ENCODE measurements at regions not wholly inside any gene's neighbourhood (a gene's known extent, or its start where the extent isn't known, plus 50 kb on each side); places are given as distances from the start of the nearest gene placed in this dataset.

- Histone ChIP-seq H3K4me2 (replicated peaks; ENCODE audit: low read depth, low read length, poor library complexity, severe bottlenecking) (no peak overlapping the region), H2AFZ (ENCODE audit: insufficient read depth, low read depth, low read length, poor library complexity, severe bottlenecking) (no peak overlapping the region), H3K27me3 (replicated peaks in 1 of 4; ENCODE audit: control extremely low read depth in 1 of 4, control insufficient read depth in 3 of 4, insufficient read depth in 4 of 4, low read length in 3 of 4) (peaks cover 0 to 2% (median 0%) of the 10 kb centered on the region in 4 experiments), H3K27ac (ENCODE audit: low read length in 2 of 2) (no peak overlapping the region), H3K79me2 (ENCODE audit: control insufficient read depth, insufficient read depth, low read length) (no peaks in the 10 kb centered on the region), H3K9ac (ENCODE audit: low read length) (no peak overlapping the region), H4K20me1 (ENCODE audit: control insufficient read depth, insufficient read depth, low read length, poor library complexity, severe bottlenecking) (no peaks in the 10 kb centered on the region), H3K36me3 (replicated peaks in 1 of 2; ENCODE audit: control extremely low read depth in 1 of 2, control insufficient read depth in 1 of 2, extremely low read depth in 1 of 2, insufficient read depth in 2 of 2, low read length in 1 of 2) (no peaks in the 10 kb centered on the region), H3K4me3 (ENCODE audit: control extremely low read depth in 1 of 5, extremely low read depth in 1 of 5, insufficient read depth in 1 of 5, low read depth in 2 of 5, low read length in 4 of 5) (no peak overlapping the region), H3K4me1 (ENCODE audit: control insufficient read depth in 2 of 2, insufficient read depth in 2 of 2, low read length in 2 of 2) (no peaks in the 10 kb centered on the region), H3K9me3 (ENCODE audit: control extremely low read depth in 1 of 3, control insufficient read depth in 2 of 3, insufficient read depth in 1 of 3, low read length in 2 of 3) (peaks cover 0 to 21% (median 2%) of the 10 kb centered on the region in 3 donors)
- H3K4me1 Mint-ChIP-seq, result no peaks in the 10 kb centered on the region
- no peak overlapping the region for H3K27ac Mint-ChIP-seq
- CTCF ChIA-PET, result no interaction called here
- 100% methylated on average over 1 of the region's 1 CpG for WGBS (ENCODE audit: insufficient coverage)
- intact Hi-C loops (cut with micrococcal nuclease), result no loop called here
- TF ChIP-seq CTCF (IDR thresholded peaks at IDR 0.05) (no peak), EZH2 (IDR thresholded peaks at IDR 0.05; ENCODE audit: borderline replicate concordance, insufficient read depth, low read depth, low read length, poor library complexity, severe bottlenecking) (no peak)
- peaks cover 18% of the 10 kb centered on the region for H3K27me3 Mint-ChIP-seq
- DNase-seq (no peak), ATAC-seq (ENCODE audit: low read depth) (no peak)
- no peak overlapping the region for H3K4me3 Mint-ChIP-seq
- POLR2A ChIA-PET, result no interaction called here
- H3K9me3 Mint-ChIP-seq (ENCODE audit: insufficient read depth), result no peaks in the 10 kb centered on the region
Observed at GRCh38 chr1:14362331-14362730, 236.2 kb upstream of the KAZN start.

- POLR2A ChIA-PET, result no interaction called here
- CTCF ChIA-PET, result no interaction called here
- Mint-ChIP-seq H3K27ac (no peak overlapping the region), H3K9me3 (ENCODE audit: insufficient read depth) (no peaks in the 10 kb centered on the region), H3K27me3 (peaks cover 18% of the 10 kb centered on the region), H3K4me1 (no peaks in the 10 kb centered on the region), H3K4me3 (no peak overlapping the region)
- Histone ChIP-seq H3K27ac (ENCODE audit: low read length in 2 of 2) (no peak overlapping the region), H3K4me2 (replicated peaks; ENCODE audit: low read depth, low read length, poor library complexity, severe bottlenecking) (no peak overlapping the region), H3K4me1 (ENCODE audit: control insufficient read depth in 2 of 2, insufficient read depth in 2 of 2, low read length in 2 of 2) (no peaks in the 10 kb centered on the region), H3K9me3 (ENCODE audit: control extremely low read depth in 1 of 3, control insufficient read depth in 2 of 3, insufficient read depth in 1 of 3, low read length in 2 of 3) (peaks cover 0 to 21% (median 2%) of the 10 kb centered on the region in 3 donors), H3K79me2 (ENCODE audit: control insufficient read depth, insufficient read depth, low read length) (no peaks in the 10 kb centered on the region), H2AFZ (ENCODE audit: insufficient read depth, low read depth, low read length, poor library complexity, severe bottlenecking) (no peak overlapping the region), H3K27me3 (replicated peaks in 1 of 4; ENCODE audit: control extremely low read depth in 1 of 4, control insufficient read depth in 3 of 4, insufficient read depth in 4 of 4, low read length in 3 of 4) (peaks cover 0 to 2% (median 0%) of the 10 kb centered on the region in 4 experiments), H3K4me3 (ENCODE audit: control extremely low read depth in 1 of 5, extremely low read depth in 1 of 5, insufficient read depth in 1 of 5, low read depth in 2 of 5, low read length in 4 of 5) (no peak overlapping the region), H3K9ac (ENCODE audit: low read length) (no peak overlapping the region), H4K20me1 (ENCODE audit: control insufficient read depth, insufficient read depth, low read length, poor library complexity, severe bottlenecking) (no peaks in the 10 kb centered on the region), H3K36me3 (replicated peaks in 1 of 2; ENCODE audit: control extremely low read depth in 1 of 2, control insufficient read depth in 1 of 2, extremely low read depth in 1 of 2, insufficient read depth in 2 of 2, low read length in 1 of 2) (no peaks in the 10 kb centered on the region)
- no peak for TF ChIP-seq EZH2 (IDR thresholded peaks at IDR 0.05; ENCODE audit: borderline replicate concordance, insufficient read depth, low read depth, low read length, poor library complexity, severe bottlenecking)
- TF ChIP-seq CTCF (IDR thresholded peaks at IDR 0.05), result no peak
- intact Hi-C loops (cut with micrococcal nuclease), result no loop called here
- DNase-seq, result no peak
- no peak for ATAC-seq (ENCODE audit: low read depth)
- 81% methylated on average over 4 of the region's 5 CpGs for WGBS (ENCODE audit: insufficient coverage)
Observed at GRCh38 chr1:14363036-14363590, 235.4 kb upstream of the KAZN start.

All from B cell (primary cell).